Colonic mucosa (tissue), 4 donors: ENCODE measurements at regions not wholly inside any gene's neighbourhood (a gene's known extent, or its start where the extent isn't known, plus 50 kb on each side); places are given as distances from the start of the nearest gene placed in this dataset.

Source experiments
- DNase-seq: peaks from one replicate; pipeline ENCODE4 v3.0.0-alpha.2; 2020
- H3K27ac ChIP-seq: fragments of 200-600 bp; one replicate; pipeline ENCODE4 v1.8.0; 2021
- H3K27me3 ChIP-seq: fragments of 200-600 bp; one replicate; pipeline ENCODE4 v1.8.0; 2021
- H3K36me3 ChIP-seq: fragments of 200-600 bp; one replicate; pipeline ENCODE4 v1.8.0; 2021
- H3K4me1 ChIP-seq: fragments of 200-600 bp; one replicate; pipeline ENCODE4 v1.8.0; 2021; ENCODE audit warnings: mild to moderate bottlenecking
- H3K4me3 ChIP-seq: fragments of 200-600 bp; one replicate; pipeline ENCODE4 v1.8.0; 2021
- H3K9ac ChIP-seq, 2 donors: one replicate each; pipeline ENCODE4 v1.7.0; 2013; ENCODE audit warnings: control low read depth in 2 of 2, low read depth in 2 of 2, low read length in 2 of 2
- H3K9me3 ChIP-seq: fragments of 200-600 bp; one replicate; pipeline ENCODE4 v1.8.0; 2021
- CTCF ChIP-seq: fragments of 200-600 bp; IDR thresholded peaks from one replicate; pipeline ENCODE4 v1.8.0; 2022; ENCODE audit warnings: antibody characterized with exemption, mild to moderate bottlenecking
- intact Hi-C: fragments of 100-400 bp; cut with DNase I; formaldehyde crosslinking; loops from one replicate; pipeline ENCODE4 v1.14.1; 2022
- donor health status: healthy.
- donor health status: DM: no; HTN: no; CAD: no.
- donor health status: DM: no; HTN: no; CAD: no.

DNA sequence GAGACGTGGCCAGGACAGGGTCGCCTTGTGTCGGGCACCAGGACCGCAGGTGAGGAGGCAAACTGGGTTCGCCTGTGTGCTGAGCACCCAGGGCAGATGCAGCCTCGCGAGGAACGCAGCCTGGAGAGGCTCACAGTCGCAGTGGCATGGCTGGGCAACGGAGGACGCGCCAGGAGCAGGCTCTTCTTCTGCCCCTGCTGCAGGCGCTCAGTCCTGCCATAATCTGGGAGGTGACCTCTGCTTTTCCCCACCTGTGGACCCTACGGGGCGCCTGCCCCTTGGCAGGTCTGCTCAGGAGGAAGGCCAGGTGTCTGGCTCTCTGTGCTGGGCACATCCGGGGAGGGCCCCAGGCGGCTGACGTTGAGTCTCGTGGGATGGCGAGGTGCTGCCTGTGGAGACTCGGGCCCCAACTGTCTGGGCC lies 1136.2 kb downstream of the BRD1 start:
- intact Hi-C loops: no loop called here
- no peak overlapping the region for H3K27ac ChIP-seq
- H3K4me3 ChIP-seq: no peak overlapping the region
- no peak for TF ChIP-seq CTCF
- DNase-seq: no peak
- H3K36me3 ChIP-seq: no peaks in the 10 kb centered on the region
- H3K27me3 ChIP-seq: no peaks in the 10 kb centered on the region
- no peaks in the 10 kb centered on the region for H3K9me3 ChIP-seq
- H3K9ac ChIP-seq: no peak overlapping the region
- no peaks in the 10 kb centered on the region for H3K4me1 ChIP-seq

DNA sequence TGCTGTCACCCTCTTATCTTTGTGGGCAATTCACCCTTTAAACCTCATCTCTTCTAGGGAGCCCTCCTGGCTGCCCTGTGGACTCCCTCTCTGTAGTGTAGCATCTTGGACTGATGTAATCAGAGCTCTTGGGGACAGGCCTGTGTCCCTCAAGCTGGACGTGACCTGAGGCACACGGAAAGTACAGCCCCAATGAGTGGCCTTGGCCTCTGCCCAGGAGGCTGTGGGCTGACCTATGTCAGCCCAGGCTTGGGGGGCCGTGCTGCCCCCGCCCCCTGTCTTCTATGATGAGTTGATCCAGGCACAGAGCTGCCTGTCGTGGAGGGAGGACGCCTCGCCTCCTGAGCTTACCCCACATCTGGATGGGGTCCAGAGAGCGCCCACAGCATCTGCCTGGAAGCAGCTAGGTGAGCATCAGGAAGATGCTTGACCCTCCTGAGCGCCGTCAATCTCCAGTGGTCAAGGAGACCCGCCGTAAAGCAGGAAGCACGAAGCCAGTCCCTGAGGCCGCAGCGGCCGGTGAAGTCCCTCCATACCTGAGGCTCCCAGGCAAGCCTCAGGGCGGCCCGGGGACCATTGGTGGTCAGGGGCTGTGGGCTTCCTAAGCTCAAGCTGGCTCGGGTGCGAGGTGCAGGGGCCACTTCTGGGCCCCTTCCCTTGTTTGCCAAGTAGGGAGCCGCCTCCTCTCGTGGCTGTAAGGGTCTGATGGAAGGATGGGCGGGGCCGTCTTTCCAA lies 1136.9 kb downstream of the BRD1 start:
- TF ChIP-seq CTCF: no peak
- Histone ChIP-seq H3K4me1 (no peaks in the 10 kb centered on the region), H3K27me3 (no peaks in the 10 kb centered on the region), H3K4me3 (no peak overlapping the region), H3K36me3 (no peaks in the 10 kb centered on the region), H3K27ac (no peak overlapping the region), H3K9ac (no peak overlapping the region), H3K9me3 (no peaks in the 10 kb centered on the region)
- DNase-seq: no peak
- intact Hi-C loops: no loop called here

DNA sequence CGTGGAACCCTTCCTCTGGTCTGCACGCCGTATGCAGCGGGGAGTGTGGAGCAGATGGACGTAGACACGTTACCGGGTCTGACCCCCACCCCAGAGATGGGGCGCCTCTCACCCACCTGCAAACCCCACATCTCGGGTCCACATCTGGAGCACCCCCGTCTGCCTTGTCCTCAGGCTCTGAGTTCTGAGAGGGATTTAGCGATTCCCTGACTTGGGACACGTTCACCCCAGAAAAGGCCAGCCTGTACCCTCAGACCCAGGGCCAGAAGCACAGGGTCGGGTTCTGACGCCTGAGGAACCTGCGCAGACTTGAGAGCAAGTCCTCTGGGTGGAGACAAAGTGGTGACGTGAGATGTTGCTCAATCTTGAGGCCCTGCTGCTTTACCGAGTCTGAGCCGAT lies 1138.5 kb downstream of the BRD1 start:
- no peak for DNase-seq
- H3K4me3 ChIP-seq: no peak overlapping the region
- no peaks in the 10 kb centered on the region for H3K4me1 ChIP-seq
- no peaks in the 10 kb centered on the region for H3K27me3 ChIP-seq
- intact Hi-C loops: no loop called here
- H3K36me3 ChIP-seq: no peaks in the 10 kb centered on the region
- no peaks in the 10 kb centered on the region for H3K9me3 ChIP-seq
- no peak for TF ChIP-seq CTCF
- H3K9ac ChIP-seq: no peak overlapping the region
- H3K27ac ChIP-seq: no peak overlapping the region

GRCh38 chr22:48688366-48688765 lies 1139.3 kb downstream of the BRD1 start:
- no peak for DNase-seq
- no peak for TF ChIP-seq CTCF
- Histone ChIP-seq H3K36me3 (no peaks in the 10 kb centered on the region), H3K9ac (no peak overlapping the region), H3K9me3 (no peaks in the 10 kb centered on the region), H3K4me3 (no peak overlapping the region), H3K27ac (no peak overlapping the region), H3K4me1 (no peaks in the 10 kb centered on the region), H3K27me3 (no peaks in the 10 kb centered on the region)
- intact Hi-C loops: no loop called here

DNA sequence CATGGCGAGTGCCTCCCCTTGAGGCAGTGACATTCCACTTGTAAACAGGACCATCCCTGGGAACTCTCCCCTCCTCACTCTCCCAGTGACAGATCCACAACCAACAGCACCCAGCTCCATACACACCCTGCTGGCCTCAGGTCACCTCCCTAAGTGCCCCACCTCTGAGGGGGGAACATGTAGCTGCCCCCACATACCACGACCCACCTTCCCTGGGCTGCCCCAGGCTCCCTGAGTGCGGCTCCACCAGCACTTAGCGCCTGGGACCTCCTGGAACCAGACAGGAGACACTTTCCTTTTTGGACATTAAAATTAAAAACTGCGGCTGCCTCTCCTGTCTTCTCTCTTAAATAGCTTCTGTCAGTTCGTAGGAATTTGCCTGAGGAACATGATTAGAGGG lies 1140.1 kb downstream of the BRD1 start:
- Histone ChIP-seq H3K9ac (no peak overlapping the region), H3K4me1 (no peaks in the 10 kb centered on the region), H3K4me3 (no peak overlapping the region), H3K27me3 (no peaks in the 10 kb centered on the region), H3K27ac (no peak overlapping the region), H3K36me3 (no peaks in the 10 kb centered on the region), H3K9me3 (no peaks in the 10 kb centered on the region)
- no peak for DNase-seq
- TF ChIP-seq CTCF: no peak
- intact Hi-C loops: no loop called here
